ENCODE measurements at regions not wholly inside any gene's neighbourhood (a gene's known extent, or its start where the extent isn't known, plus 50 kb on each side); places are given as distances from the start of the nearest gene placed in this dataset.

- H4K91ac ChIP-seq (ENCODE audit: insufficient read length, low read depth, low read length), result no peak overlapping the region
- H2AK5ac ChIP-seq (ENCODE audit: insufficient read length, low read length), result no peak overlapping the region
- H2BK120ac ChIP-seq (ENCODE audit: low read depth, low read length, poor library complexity, severe bottlenecking), result no peak overlapping the region
- no peak overlapping the region for H3K56ac ChIP-seq (ENCODE audit: insufficient read length, low read depth, low read length)
- peaks cover 12% of the 10 kb centered on the region for H3K27me3 Mint-ChIP-seq (ENCODE audit: low read depth)
- peaks cover 8 to 12% of the 10 kb centered on the region in 2 experiments for H3K4me1 Mint-ChIP-seq
- H3K14ac ChIP-seq (ENCODE audit: insufficient read depth, low read length), result no peak overlapping the region; the same call in 1 of the 2 replicates
- H3K9me3 ChIP-seq (ENCODE audit: control insufficient read depth, low read depth, low read length), result no peaks in the 10 kb centered on the region
- no CpG with 5 or more reads among the region's 7 CpGs for WGBS (ENCODE audit: extremely low coverage, insufficient read length, low lambda C conversion rate)
- H3K27ac Mint-ChIP-seq, result no peak overlapping the region
- H4K8ac ChIP-seq (replicated peaks; ENCODE audit: insufficient read length, low read depth, low read length), result no peak overlapping the region
- no peaks in the 10 kb centered on the region for H4K20me1 ChIP-seq (ENCODE audit: control insufficient read depth, insufficient read depth, insufficient read length)
- no peak overlapping the region for H3K18ac ChIP-seq (ENCODE audit: insufficient read length, low read depth, low read length)
- no peaks in the 10 kb centered on the region for H3K36me3 Mint-ChIP-seq (ENCODE audit: insufficient read depth in 1 of 3, low read depth in 3 of 3)
- no peak overlapping the region for H2BK5ac ChIP-seq (ENCODE audit: insufficient read length, low read length)
- H2AFZ ChIP-seq (ENCODE audit: low read length), result no peak overlapping the region
- no peak overlapping the region for H3K23ac ChIP-seq (ENCODE audit: insufficient read length, low read depth, low read length)
- H2BK12ac ChIP-seq (ENCODE audit: insufficient read length, low read depth, low read length), result no peak overlapping the region
- no peaks in the 10 kb centered on the region for H3K9me3 Mint-ChIP-seq
- no peaks in the 10 kb centered on the region; the same call in 1 of the 2 replicates for H3K4me1 ChIP-seq (ENCODE audit: insufficient read depth, low read length)
- no peaks in the 10 kb centered on the region for H3K23me2 ChIP-seq (ENCODE audit: insufficient read length, low read depth, low read length, poor library complexity, severe bottlenecking)
- no peak overlapping the region for H3K4ac ChIP-seq (ENCODE audit: low read depth, low read length)
- no peak overlapping the region for H3K27ac ChIP-seq (ENCODE audit: insufficient read length, low read depth, low read length)
- H4K5ac ChIP-seq (ENCODE audit: insufficient read length, low read depth, low read length), result no peak overlapping the region
- H3T11ph ChIP-seq (ENCODE audit: low read length), result no peak overlapping the region
- no peaks in the 10 kb centered on the region for H3K79me2 ChIP-seq (ENCODE audit: insufficient read depth, low read length)
- H2BK20ac ChIP-seq (ENCODE audit: low read depth, low read length, poor library complexity, severe bottlenecking), result no peak overlapping the region
- DNase-seq, result no peak
- no peaks in the 10 kb centered on the region for H3K79me1 ChIP-seq (ENCODE audit: insufficient read depth, low read depth, low read length, poor library complexity, severe bottlenecking)
- H3K27me3 ChIP-seq (ENCODE audit: insufficient read depth, low read length), result 0 out of 2 replicates have a peak, but pooled peaks cover 2% of the 10 kb centered on the region
- no peak overlapping the region for H2BK15ac ChIP-seq (ENCODE audit: low read depth, low read length)
- no peak overlapping the region for H3K4me2 ChIP-seq (ENCODE audit: insufficient read depth, insufficient read length, low read length)
- no peak for TF ChIP-seq CTCF (conservative IDR thresholded peaks at IDR 0.05)
- no peak overlapping the region for H3K9ac ChIP-seq (ENCODE audit: extremely low read depth, insufficient read length, low read length)
- H3K4me3 Mint-ChIP-seq, result no peak overlapping the region
These were observed 236.0 kb downstream of the RRAGC start for GRCh38 chr1:38623529-38623928.

Measured in H9 (cell line).